Esophagus muscularis mucosa (tissue), 3 donors: ENCODE measurements at regions not wholly inside any gene's neighbourhood (a gene's known extent, or its start where the extent isn't known, plus 50 kb on each side); places are given as distances from the start of the nearest gene placed in this dataset.

Source experiments
- POLR2A ChIP-seq: fragments of 450-650 bp; IDR thresholded peaks from one replicate; pipeline ENCODE4 v1.6.1; 2017; ENCODE audit warnings: antibody characterized with exemption, moderate library complexity, mild to moderate bottlenecking, low read depth
- POLR2AphosphoS5 ChIP-seq, 2 donors: sonication (generic); formaldehyde crosslinking; IDR thresholded peaks; one replicate each; pipeline ENCODE4 v1.6.1; 2017; ENCODE audit warnings: antibody characterized with exemption in 2 of 2
- TF ChIP-seq, protein P1 (sequence below), 3 experiments: fragments of 200-600 bp in 2 of 3; fragments of 450-650 bp in 1 of 3; sonication (generic) in 2 of 3; IDR thresholded peaks; one replicate each; pipeline ENCODE4 v1.5.1; 2017 to 2019; ENCODE audit warnings: antibody characterized with exemption in 3 of 3, mild to moderate bottlenecking in 2 of 3, moderate library complexity in 1 of 3

DNA sequence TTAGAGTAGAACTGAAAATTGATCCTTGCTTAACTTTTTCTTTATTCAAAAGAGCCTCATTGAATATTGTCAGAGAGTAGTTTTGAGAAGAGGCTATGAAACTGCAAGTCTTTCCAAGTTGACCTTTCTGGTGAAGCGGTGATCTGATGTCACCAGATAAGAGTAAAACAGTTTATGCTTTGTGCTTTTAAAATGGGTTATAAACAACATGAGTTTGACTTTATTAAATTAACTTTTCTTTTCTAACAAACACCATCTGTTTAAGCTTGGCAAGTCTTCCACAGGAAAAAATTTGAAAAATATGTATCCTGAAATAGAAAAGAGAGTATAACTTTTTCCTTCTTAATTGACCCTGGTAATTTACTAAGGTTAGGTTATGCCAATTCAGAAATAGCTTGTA lies 408.7 kb upstream of the NOVA1 start:
- TF ChIP-seq, protein P1, sequence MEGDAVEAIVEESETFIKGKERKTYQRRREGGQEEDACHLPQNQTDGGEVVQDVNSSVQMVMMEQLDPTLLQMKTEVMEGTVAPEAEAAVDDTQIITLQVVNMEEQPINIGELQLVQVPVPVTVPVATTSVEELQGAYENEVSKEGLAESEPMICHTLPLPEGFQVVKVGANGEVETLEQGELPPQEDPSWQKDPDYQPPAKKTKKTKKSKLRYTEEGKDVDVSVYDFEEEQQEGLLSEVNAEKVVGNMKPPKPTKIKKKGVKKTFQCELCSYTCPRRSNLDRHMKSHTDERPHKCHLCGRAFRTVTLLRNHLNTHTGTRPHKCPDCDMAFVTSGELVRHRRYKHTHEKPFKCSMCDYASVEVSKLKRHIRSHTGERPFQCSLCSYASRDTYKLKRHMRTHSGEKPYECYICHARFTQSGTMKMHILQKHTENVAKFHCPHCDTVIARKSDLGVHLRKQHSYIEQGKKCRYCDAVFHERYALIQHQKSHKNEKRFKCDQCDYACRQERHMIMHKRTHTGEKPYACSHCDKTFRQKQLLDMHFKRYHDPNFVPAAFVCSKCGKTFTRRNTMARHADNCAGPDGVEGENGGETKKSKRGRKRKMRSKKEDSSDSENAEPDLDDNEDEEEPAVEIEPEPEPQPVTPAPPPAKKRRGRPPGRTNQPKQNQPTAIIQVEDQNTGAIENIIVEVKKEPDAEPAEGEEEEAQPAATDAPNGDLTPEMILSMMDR (IDR thresholded peaks at IDR 0.05) = no peak
- TF ChIP-seq POLR2A = no peak
- no peak for TF ChIP-seq POLR2AphosphoS5 (IDR thresholded peaks at IDR 0.05)
